ENCODE measurements at regions not wholly inside any gene's neighbourhood (a gene's known extent, or its start where the extent isn't known, plus 50 kb on each side); places are given as distances from the start of the nearest gene placed in this dataset.

DNA sequence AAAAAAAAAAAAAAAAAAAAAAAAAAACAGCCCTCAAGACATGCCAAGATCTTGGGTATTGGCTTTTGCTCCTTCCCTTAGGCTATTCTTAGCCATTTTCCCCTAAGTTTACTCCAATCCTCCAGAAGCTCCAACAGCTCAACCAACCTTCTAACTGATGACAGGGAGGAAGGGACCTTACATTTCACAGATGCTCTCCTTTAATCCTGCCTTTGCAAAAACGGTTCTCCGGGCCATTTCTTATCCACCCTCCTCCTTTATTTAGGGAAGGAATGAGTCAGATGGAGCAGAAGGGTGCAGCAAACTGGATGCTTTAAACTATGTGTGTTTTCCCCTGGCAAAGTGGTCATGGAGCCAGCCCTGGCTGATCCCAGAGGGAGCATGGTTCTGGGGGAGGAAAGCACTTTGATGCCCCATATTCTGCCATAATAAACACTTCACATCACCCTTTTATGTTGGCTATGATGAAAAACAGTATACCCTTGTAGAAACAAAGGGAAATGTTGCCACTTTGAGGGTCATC, 369.4 kb upstream of the DMAC1 start:
- TF ChIP-seq, protein P1, sequence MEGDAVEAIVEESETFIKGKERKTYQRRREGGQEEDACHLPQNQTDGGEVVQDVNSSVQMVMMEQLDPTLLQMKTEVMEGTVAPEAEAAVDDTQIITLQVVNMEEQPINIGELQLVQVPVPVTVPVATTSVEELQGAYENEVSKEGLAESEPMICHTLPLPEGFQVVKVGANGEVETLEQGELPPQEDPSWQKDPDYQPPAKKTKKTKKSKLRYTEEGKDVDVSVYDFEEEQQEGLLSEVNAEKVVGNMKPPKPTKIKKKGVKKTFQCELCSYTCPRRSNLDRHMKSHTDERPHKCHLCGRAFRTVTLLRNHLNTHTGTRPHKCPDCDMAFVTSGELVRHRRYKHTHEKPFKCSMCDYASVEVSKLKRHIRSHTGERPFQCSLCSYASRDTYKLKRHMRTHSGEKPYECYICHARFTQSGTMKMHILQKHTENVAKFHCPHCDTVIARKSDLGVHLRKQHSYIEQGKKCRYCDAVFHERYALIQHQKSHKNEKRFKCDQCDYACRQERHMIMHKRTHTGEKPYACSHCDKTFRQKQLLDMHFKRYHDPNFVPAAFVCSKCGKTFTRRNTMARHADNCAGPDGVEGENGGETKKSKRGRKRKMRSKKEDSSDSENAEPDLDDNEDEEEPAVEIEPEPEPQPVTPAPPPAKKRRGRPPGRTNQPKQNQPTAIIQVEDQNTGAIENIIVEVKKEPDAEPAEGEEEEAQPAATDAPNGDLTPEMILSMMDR (IDR thresholded peaks at IDR 0.05): no peak
- no peak for TF ChIP-seq POLR2A (IDR thresholded peaks at IDR 0.05)
- TF ChIP-seq EP300 (IDR thresholded peaks at IDR 0.05): no peak
- TF ChIP-seq POLR2AphosphoS5 (IDR thresholded peaks at IDR 0.05): peak; percentile 36

Measured in gastroesophageal sphincter (tissue), 3 donors.